ENCODE measurements at regions not wholly inside any gene's neighbourhood (a gene's known extent, or its start where the extent isn't known, plus 50 kb on each side); places are given as distances from the start of the nearest gene placed in this dataset.
"Not testable (repeated sequence)": the region's sequence is repeated elsewhere in the genome, so short reads cannot be mapped to it uniquely, and the experiment has no call there.

GRCh38 chr9:21533597-21533996, 51.5 kb upstream of the IFNE start:
- no peak for DNase-seq

- no peak for DNase-seq
Observed at GRCh38 chr9:21535396-21535795, 53.3 kb upstream of the IFNE start.

- DNase-seq: no peak
Observed at GRCh38 chr9:21542787-21543186, 60.7 kb upstream of the IFNE start.

GRCh38 chr9:21543187-21543586, 61.1 kb upstream of the IFNE start:
- DNase-seq: no peak

- DNase-seq: not testable (repeated sequence)
Observed at GRCh38 chr9:21543816-21544215, 61.7 kb upstream of the IFNE start.

- DNase-seq: no peak
Observed at GRCh38 chr9:21546949-21547348, 64.8 kb upstream of the IFNE start.

GRCh38 chr9:21549251-21549765, 67.2 kb upstream of the IFNE start:
- DNase-seq: no peak

- no peak for DNase-seq
Observed at GRCh38 chr9:21549890-21550289, 67.8 kb upstream of the IFNE start.

GRCh38 chr9:21550392-21550791, 68.3 kb upstream of the IFNE start:
- no peak for DNase-seq

- DNase-seq: no peak
Observed at GRCh38 chr9:21551401-21551800, 69.3 kb upstream of the IFNE start.

- no peak for DNase-seq
Observed at GRCh38 chr9:21552244-21553170, 70.4 kb upstream of the IFNE start.

- DNase-seq: no peak
Observed at GRCh38 chr9:21553441-21553840, 71.3 kb upstream of the IFNE start.

- DNase-seq: no peak
Observed at GRCh38 chr9:21554813-21555212, 72.7 kb upstream of the IFNE start.

GRCh38 chr9:21555911-21556310, 73.8 kb upstream of the IFNE start:
- no peak for DNase-seq

- DNase-seq: no peak
Observed at GRCh38 chr9:21556581-21557427, 74.7 kb upstream of the IFNE start.

GRCh38 chr9:21557428-21557768, 75.3 kb upstream of the IFNE start:
- DNase-seq: no peak

GRCh38 chr9:21558079-21558478, 76.0 kb upstream of the IFNE start:
- no peak for DNase-seq

GRCh38 chr9:21558615-21559401, 76.7 kb upstream of the IFNE start:
- no peak for DNase-seq

GRCh38 chr9:21559402-21560280, 77.5 kb upstream of the IFNE start:
- peak; percentile 81 for DNase-seq

- no peak for DNase-seq
Observed at GRCh38 chr9:21560281-21560745, 78.2 kb upstream of the IFNE start.

- no peak for DNase-seq
Observed at GRCh38 chr9:21561502-21561901, 79.4 kb upstream of the IFNE start.

GRCh38 chr9:21564175-21564574, 82.1 kb upstream of the IFNE start:
- DNase-seq: no peak

All from activated CD8-positive, alpha-beta memory T cell treated with anti-CD3 and anti-CD28 coated beads for 24 hours (primary cell).